ENCODE measurements at regions not wholly inside any gene's neighbourhood (a gene's known extent, or its start where the extent isn't known, plus 50 kb on each side); places are given as distances from the start of the nearest gene placed in this dataset.

DNA sequence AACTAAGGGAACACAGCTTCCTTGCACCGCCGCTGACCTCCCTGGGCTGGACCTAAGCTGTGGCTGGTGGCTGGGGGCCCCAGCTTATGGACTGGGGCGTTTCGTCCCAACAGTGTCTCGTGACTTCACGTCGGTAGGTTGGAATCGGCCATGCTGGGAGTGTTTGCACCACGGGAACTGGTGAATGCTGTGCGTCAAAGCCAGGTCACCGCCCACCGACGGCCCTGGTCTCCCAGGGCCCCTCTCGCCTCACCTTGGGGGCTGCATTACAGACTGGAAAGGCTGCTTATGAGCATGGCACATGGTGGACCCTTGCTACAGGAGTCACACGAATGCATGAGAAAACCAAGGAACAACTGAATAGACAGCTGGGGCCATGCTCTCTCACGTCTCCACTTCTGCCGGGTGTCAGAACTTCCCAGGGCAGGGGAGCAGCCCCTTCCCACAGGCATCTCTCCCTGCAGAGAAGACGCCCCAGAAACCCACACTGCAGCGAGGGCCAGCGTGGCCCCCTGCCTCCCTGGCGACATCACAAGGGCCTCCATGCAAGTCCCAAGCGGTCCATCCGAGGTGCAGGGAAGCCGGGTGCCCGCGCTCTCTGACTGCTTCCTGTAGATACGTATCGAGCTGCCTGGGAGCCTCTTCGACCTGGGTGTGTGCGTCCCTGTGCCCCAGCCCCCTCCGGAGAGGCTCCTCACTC lies 81.7 kb downstream of the SIK1 start:
- Histone ChIP-seq H3K4me3 (ENCODE audit: low read length) (no peak overlapping the region), H3K4me1 (ENCODE audit: insufficient read depth, low read length) (peaks cover 39% of the 10 kb centered on the region), H4K20me1 (ENCODE audit: low read length) (no peaks in the 10 kb centered on the region), H3K9me2 (replicated peaks; ENCODE audit: low read length) (no peaks in the 10 kb centered on the region), H2AFZ (ENCODE audit: low read length) (no peak overlapping the region), H3K9me3 (ENCODE audit: low read length) (no peaks in the 10 kb centered on the region), H3K9ac (ENCODE audit: low read length) (no peak overlapping the region), H3K79me2 (ENCODE audit: low read length) (no peaks in the 10 kb centered on the region), H3K27me3 (ENCODE audit: low read length) (no peaks in the 10 kb centered on the region), H3K27ac (ENCODE audit: low read length) (no peak overlapping the region), H3F3A (ENCODE audit: low read length, unreplicated experiment) (no peaks in the 10 kb centered on the region), H3K4me2 (ENCODE audit: low read length) (no peak overlapping the region), H3K36me3 (ENCODE audit: low read depth, low read length) (no peaks in the 10 kb centered on the region)
- intact Hi-C loops (cut with micrococcal nuclease), result loop anchor here (2.0 kb wide), 1 partner anchor 58 kb away; no protein-coding TSS in a partner anchor
- ATAC-seq, result no peak
- ChIA-PET CTCF (no interaction called here), POLR2A (ENCODE audit: unreplicated experiment) (no interaction called here)
- TF ChIP-seq, protein P1, sequence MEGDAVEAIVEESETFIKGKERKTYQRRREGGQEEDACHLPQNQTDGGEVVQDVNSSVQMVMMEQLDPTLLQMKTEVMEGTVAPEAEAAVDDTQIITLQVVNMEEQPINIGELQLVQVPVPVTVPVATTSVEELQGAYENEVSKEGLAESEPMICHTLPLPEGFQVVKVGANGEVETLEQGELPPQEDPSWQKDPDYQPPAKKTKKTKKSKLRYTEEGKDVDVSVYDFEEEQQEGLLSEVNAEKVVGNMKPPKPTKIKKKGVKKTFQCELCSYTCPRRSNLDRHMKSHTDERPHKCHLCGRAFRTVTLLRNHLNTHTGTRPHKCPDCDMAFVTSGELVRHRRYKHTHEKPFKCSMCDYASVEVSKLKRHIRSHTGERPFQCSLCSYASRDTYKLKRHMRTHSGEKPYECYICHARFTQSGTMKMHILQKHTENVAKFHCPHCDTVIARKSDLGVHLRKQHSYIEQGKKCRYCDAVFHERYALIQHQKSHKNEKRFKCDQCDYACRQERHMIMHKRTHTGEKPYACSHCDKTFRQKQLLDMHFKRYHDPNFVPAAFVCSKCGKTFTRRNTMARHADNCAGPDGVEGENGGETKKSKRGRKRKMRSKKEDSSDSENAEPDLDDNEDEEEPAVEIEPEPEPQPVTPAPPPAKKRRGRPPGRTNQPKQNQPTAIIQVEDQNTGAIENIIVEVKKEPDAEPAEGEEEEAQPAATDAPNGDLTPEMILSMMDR (conservative IDR thresholded peaks at IDR 0.05; ENCODE audit: low read depth, low read length), result no peak
- TF ChIP-seq EZH2phosphoT487 (IDR thresholded peaks at IDR 0.05; ENCODE audit: borderline replicate concordance, low read length) (no peak), EZH2 (IDR thresholded peaks at IDR 0.05; ENCODE audit: low read length, unreplicated experiment) (no peak)
- DNase-seq, result no peak
- BruUV-seq (replicated peaks), result no TSS peak

DNA sequence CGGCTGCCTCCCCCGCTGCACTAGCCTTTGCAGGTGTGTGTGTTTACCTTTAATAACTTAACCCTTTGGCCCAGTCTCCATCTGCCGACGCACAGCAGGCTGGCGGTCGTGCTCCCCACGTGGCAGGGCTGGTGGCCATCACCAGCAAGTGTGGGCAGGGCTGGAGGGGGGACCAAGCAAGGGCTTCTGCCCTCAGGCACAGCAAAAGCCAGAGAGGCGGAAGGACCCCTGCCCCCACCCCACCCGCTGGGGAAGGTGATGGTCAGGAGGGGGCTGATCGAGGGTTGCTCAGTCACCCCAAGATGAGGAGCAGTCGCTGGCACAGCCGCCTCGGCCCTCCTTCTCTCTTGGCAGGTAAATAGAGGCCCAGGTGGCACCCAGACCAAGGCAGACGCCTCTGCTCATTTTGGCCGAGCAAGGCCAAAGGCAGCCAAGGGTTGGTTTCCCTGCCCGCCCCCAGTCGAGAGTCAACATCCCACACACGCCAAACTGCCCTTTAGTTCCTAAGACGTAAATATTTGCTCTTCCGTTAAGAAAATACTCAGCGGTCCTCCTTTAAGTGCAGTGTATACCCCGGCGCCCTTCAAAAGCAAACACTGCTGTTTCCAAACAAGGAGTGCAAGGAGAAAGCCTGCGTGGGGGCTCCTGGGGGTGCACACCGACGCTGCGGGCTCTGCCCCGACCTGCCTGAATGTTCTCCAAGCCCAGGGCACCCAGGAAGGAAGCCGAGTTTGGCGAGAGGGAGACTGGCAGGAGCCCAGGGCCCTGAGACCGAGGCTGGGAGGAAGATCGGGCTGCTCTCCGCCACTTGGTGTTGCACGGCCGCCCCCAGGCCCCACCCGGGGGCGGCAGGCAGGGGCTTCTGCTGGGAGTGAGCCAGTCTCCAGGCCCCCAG lies 82.7 kb downstream of the SIK1 start:
- Histone ChIP-seq H3K4me3 (ENCODE audit: low read length) (no peak overlapping the region; the same call in 1 of the 2 replicates), H3K9ac (ENCODE audit: low read length) (no peak overlapping the region), H3K4me2 (ENCODE audit: low read length) (peak overlapping the region; percentile 63), H3K36me3 (ENCODE audit: low read depth, low read length) (no peaks in the 10 kb centered on the region), H3F3A (ENCODE audit: low read length, unreplicated experiment) (no peaks in the 10 kb centered on the region), H3K27me3 (ENCODE audit: low read length) (no peaks in the 10 kb centered on the region), H3K27ac (ENCODE audit: low read length) (no peak overlapping the region), H4K20me1 (ENCODE audit: low read length) (no peaks in the 10 kb centered on the region), H3K4me1 (ENCODE audit: insufficient read depth, low read length) (peaks cover 46% of the 10 kb centered on the region), H2AFZ (ENCODE audit: low read length) (peak overlapping the region; percentile 64), H3K9me2 (replicated peaks; ENCODE audit: low read length) (no peaks in the 10 kb centered on the region), H3K9me3 (ENCODE audit: low read length) (no peaks in the 10 kb centered on the region), H3K79me2 (ENCODE audit: low read length) (no peaks in the 10 kb centered on the region)
- ChIA-PET POLR2A (ENCODE audit: unreplicated experiment) (no interaction called here), CTCF (no interaction called here)
- intact Hi-C loops (cut with micrococcal nuclease), result loop anchor here (2.0 kb wide), 1 partner anchor 57 kb away; no protein-coding TSS in a partner anchor
- no TSS peak for BruUV-seq (replicated peaks)
- peak; percentile 44 for ATAC-seq
- TF ChIP-seq EZH2 (IDR thresholded peaks at IDR 0.05; ENCODE audit: low read length, unreplicated experiment) (no peak), EZH2phosphoT487 (IDR thresholded peaks at IDR 0.05; ENCODE audit: borderline replicate concordance, low read length) (no peak)
- TF ChIP-seq, protein P1 (conservative IDR thresholded peaks at IDR 0.05; ENCODE audit: low read depth, low read length), result no peak
- DNase-seq, result peak; percentile 48
